IPS-NIHi7 (cell line): ENCODE measurements at regions not wholly inside any gene's neighbourhood (a gene's known extent, or its start where the extent isn't known, plus 50 kb on each side); places are given as distances from the start of the nearest gene placed in this dataset.

ENCODE experiments used
- DNase-seq: peaks from one replicate; pipeline ENCODE4 v3.0.0; 2012; ENCODE audit warnings: mixed read lengths; ENCODE audit errors: extremely low spot score

DNA sequence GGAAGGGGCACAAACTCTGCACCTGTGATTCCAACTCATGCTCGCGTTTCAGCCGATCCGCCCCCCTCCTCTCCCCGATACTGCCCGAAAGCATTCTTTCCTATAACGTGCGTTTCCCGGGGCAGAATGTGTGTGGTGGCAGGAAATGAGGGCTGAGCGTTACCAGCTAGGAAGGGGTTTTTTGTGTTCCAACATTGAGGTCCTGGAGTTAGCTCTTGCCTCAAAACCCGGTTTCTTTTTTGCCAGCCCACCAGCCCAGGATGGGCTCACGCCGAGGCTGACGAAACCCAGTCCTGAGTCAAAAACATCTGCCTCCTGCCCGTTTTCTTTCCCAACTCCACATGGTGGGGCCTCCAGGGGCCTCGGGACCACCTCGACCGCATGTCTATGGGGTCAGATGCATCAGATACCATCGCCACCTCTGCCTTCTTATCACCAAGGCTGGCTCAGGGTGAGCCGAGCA, 113.7 kb upstream of the COPS8 start:
- DNase-seq: no peak

DNA sequence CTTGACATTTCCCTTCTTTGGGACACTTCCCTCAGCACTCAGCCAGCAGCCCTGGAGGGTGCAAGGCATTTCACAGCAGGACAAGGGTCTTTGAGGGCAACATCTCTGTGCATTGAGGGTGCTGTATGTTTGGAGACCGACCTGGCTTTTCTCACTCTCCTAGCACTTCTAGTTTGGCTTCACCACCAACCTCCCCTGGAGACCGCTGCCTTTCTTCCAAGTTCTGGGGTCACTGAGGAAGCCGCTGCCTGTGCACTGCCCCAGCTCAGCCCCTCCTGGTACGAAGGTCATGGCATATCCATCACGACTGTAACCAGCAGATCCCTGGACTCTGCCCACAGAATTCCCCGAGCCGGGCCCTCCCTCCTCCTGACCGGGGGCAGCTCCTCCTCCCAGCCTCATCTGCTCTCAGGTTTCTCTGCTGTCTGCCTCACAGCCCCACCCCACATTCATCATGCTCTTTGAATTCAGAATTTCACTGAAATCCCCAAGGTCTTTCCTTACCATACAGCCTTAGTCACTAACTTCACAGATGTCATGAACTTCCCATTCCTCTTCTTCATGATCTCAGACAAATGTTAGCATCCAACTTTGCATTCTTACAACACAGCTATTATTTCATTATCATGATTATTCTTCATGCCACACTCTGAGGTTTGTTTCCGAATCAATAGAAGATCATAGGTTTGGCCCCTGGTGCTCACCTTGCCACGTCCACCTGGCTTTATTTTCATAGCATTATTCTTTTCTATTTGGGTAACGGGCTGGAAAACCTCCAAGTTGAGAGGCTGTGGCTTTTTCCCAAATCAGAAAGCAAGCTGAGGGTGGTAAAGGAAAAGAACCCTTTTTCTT, 113.0 kb upstream of the COPS8 start:
- DNase-seq: peak; percentile 82

DNA sequence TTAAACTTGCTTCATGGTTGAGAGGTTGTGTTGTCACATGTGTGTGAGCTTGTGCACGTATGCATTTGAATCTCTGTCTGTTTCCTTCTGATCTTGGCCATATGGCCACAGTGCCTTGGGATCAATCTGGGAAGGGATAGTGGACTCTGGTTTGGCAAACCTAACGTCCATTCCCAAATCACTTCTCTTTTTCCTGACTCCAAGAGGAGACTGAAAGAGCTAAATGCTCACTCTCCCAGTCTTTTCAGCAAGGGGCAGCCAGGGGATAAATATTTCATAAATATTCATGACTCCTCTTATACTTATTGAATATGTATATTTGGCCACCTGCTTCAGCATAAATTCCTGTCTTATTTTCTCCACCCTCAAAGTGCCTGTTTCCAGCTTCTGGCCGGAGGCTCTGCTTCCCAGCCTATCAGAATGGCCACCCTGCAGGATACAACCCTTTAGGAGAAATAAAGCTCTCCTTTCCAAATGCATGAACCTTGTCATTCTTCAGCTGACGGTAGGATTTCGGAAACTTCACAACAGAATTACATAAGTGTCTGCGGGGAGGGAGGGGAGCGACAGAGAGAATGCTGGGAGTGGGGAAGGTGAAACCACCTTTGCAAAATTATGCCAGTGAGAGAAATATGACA, 112.2 kb upstream of the COPS8 start:
- no peak for DNase-seq

DNA sequence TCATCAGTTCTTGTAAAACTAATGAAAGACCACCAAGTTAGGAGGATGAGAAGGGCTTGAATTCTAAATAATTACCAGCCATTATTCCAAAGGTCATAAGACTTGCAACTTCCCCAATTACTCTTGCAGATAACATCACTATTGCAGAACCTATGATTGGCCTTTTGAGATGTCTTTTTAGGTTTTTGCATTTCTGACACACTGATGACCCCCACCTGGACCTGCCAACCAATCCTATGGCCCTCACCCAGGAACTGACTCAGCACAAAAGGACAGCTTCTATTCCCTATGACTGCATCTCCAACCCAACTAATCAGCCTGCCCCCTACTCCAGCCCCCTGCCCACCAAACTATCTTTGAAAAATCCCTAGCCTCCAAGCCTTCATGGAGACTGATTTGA, 111.5 kb upstream of the COPS8 start:
- no peak for DNase-seq

DNA sequence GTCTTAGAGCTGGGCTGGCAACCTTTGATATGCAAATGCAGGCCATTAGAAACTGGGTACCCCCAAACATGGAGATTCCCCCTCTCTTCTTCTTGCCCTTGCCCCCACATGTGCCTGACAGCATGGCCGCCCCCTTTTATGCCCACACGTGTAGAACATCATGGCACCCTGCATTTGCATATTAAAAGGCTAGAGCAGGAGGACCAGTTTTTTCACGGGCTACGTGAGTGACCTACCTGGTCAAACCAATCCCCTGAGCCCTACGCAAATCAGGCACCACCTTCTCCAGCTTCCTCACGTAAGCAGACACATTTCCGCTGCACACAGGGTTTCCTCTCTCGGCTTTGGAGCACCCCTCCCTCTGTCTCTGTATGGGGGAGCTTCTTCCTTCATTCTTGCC, 110.9 kb upstream of the COPS8 start:
- DNase-seq: no peak

DNA sequence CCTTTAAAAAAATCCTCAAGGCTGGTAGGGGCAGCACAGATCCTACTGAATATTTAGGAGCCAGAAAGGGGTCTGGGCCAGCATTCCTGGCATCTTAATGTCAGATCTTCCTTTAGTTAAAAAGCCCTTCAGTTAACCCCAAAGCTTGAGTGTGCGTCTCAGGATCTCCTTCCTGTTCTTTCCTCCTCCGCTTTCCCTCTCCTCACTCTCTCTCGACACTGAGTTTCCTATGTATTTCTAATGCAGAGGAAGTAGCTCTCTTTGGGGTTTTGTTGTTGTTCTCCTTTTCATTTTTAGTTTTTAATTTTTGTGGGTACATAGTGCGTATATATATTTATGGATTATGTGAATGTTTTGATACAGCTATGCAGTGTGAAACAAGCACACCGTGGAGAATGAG, 109.9 kb upstream of the COPS8 start:
- no peak for DNase-seq

DNA sequence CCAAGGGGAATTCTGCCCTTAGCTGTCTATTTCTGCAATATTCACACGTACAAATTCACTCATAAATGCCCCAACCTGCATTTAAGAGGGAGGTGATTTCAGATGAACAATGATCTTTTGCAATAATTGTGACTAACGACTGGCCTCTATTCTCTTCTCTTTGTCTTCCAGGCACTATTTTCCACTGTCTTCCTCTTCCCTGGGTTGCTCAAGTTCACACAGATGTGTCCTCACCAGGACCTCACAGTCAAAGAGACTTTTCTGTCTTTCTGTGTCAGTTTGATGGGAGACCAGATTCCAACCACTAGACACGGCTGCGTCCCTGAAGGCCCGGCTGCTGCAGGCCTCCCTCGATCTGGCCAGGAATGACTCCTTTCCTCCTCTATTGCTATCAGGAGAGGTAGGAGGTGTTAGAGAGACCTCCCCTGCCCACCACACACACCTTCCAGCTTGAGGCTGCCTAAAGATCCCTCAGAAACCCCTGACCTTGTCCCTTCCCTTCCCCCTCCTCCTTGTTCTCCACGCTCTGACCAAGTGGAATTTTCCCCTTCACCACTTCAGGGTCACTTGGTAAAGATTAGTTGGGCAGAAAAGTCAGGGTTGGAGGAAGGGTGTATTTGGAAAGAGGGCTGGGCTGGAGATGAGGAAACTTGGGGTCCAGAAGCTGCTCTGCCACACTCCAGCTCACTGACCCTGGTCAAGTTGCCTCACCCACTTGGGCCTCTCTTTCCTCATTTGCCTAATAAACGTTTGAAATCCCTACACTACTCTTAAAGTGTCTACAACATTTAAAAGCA, 109.2 kb upstream of the COPS8 start:
- DNase-seq: no peak

DNA sequence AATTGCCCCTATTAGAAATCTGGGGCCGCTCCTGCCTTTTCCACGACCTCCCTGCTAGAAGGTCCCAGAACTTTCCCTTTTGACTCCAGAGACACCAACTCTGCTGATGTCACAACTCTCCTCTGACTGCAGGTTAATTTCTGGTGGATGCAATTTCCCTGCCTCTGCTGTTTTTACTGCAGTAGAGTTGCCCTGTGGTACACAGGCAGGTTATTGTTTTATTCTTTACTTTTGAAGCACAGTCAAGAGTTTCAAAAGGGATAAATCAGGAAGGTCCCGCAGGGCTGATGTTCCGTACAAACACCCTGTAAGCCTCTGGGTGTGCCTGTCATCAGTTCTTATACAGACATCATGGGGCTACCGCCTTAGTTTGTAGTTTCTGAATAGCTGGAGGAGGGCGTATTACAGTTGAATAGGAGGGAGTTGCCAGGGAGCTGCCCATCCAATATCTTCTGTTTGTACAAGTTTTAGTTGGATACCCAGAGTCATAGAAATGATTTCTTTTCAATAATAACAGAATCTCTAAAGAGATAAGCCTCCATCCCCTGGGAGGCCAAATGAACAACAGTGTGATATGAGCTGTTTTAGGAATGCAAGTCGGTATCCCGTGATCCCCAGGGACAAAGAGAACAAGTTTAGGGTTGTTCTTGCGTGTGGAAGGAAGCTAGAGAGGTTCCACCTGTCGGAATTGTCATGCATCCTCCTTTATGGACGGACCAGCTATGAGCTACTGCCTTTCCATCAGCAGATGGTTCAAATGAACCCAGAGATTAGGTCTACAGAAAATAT, 108.4 kb upstream of the COPS8 start:
- no peak for DNase-seq

DNA sequence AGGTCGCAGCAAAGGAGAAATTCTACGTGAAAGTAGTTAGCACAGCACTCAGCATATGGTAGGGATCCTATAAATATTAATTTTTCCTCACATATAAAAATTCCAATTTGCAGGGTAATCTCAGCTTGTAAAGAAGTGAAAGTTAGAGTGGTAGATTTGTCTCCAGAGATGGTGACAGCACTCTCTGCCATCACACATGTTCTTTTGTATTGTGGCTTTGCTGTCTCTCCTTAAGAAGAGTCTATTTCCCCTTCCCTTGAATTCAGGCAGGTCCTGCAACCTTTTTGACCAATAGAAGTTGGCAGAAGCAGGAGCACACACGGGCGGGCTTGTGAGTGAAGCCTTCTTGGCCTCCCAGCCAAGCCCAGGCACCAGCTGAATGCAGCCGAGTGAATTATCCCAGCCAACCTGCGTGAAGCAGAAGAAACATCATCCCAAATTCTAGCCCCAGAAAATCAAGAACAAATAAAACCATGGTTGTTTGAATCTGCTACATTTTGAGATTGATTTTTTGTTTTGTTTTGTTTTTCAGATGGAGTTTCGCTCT, 107.8 kb upstream of the COPS8 start:
- no peak for DNase-seq

DNA sequence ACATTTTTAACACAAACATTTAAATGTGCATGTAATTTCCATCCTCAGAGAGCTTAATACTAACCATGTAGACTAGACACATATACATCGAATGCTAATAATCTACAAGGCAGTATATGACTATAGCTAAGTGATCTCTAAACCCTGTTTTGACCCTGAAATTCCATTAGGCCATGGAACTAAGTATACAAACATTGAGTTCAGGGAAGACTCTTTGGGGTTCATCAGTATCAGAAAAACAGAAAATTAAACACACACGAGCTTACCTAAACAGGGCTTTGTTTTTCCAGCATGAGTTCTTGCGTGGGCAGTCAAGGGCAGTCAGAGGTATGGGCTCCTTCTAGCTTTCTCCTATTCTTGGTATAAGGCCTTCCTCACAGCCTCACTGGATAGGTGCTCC, 106.0 kb upstream of the COPS8 start:
- DNase-seq: no peak

DNA sequence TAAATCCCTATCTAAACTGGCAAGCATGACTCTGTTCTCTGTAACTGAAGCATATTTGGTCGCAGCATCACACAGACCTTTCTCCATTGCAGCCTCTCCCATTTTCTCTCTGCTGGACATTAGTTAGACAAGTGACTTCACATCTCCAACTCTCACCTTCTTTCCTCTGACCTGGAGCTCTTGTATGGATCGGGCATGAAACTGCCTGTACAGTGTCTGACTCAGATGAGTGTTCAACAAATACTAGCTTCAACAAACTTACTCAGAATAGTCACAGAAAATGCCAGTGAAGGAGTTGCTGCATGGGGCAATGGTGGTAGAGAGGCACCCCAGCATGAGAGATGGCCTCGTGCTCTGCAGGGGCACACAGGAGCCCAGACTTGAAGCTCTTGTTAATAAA, 104.7 kb upstream of the COPS8 start:
- no peak for DNase-seq

DNA sequence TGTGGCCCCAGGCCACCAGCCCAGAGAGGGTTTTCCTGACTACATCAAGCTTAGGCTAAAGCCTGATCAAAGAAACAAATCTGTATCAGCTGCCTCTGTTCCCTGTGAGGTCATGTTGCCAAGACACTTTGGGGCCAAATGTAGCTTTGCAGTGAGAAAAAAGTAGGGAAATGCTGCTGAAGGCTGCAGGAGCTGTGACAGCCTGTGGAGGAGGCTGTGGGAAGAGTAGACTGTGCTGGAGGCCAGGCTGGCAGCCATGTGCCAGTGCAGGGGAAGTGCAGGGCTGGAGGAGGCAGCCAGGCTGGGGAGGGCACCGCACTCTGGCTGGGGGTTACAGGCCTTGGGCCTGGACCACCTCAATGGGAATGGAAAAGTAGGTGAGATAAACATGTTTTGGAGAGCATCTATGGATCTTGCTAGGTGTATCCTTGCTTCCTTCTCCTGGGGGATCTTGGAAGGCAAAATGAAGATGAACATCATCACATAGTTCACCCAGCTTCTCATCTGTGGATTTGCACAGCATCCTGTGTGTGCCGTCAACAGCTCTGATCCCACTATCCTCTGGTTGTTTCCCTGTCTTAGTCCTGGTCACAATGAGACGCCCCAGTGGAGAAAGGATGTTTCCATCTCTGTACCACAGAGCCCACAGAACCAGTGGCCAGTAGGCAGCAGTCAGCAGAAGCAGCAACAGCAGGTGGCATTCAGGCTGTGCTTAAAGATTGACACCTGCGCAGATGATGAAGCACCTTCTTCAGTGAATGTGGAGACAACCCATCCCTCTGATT, 103.8 kb upstream of the COPS8 start:
- no peak for DNase-seq

DNA sequence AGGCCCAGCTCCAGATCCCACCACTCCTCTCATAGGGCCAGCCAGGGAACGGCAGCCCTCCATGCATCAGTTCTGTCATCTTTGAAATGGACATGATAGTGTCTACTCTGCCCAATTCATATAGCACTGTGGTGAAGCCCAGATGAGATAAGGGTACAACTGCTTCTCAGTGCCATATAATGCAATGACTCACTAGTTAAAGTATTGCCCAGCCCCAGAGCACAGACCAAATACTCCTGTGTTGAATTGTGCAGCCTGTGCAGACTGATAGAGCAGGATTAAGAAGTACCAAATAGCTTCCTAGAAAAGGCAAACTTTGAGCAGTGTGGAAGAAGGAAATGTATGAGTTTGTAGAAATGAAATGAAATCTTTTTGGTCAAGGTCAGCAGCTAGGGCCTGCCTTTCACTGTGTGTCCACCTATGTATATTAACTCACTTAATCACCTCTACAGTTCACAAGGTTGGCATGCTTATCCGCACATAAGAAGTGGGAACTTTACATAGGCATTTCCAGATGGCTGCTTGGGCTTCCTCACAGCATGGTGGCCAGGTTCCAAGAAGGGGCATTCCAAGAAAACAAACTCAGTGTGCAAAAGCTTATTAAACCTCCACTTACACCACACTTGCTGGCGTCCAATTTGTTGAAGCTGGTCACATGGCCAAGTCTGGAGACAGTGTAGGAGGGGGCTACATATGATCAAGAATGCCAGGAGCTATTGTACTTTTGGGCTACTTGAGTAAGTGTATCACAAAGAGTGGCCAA, 102.8 kb upstream of the COPS8 start:
- no peak for DNase-seq

DNA sequence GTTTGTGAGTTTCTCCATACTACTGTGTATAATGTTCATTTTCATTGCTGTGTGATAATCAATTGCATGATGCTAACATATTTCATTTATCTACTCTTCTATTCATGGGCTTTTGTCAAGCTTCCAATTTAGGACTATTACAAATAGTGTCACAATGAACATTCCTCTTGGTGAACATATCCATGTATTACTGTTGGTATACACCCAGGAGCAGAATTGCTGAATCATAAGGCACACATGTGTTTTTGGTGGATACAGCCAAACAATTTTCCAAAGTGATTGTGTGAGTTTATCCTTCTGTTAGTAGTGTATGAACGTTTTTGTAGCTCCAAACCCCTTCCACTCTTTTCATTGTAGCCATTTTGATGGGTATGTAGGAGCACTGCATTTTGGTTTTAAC, 101.6 kb upstream of the COPS8 start:
- no peak for DNase-seq

DNA sequence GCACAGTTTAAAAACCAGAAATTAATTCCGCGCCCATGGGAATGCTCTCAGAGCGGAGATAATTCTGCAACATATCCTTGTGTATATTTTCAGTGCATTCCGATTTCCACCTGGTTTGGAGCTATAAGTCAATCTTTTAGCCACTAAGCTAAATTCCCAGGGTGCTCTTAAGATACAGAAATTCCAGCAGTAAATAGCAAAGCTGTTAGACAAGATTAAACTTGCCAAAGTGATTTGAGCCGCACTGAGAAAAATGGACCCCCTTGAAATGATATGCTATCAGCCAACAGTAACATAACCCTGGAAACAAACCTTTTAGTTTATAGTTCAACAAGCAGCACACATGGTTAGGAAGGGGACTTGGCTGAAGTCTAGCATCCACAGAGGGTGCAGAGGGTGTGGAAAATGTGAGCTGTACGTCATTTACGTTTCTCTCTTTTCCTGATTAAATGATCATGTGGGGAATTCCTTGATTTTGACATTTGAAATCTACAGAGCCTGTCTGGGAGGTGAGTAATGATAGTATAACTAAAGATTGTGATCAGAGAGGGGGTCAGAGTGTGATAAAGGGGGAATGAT, 99.8 kb upstream of the COPS8 start:
- DNase-seq: no peak

DNA sequence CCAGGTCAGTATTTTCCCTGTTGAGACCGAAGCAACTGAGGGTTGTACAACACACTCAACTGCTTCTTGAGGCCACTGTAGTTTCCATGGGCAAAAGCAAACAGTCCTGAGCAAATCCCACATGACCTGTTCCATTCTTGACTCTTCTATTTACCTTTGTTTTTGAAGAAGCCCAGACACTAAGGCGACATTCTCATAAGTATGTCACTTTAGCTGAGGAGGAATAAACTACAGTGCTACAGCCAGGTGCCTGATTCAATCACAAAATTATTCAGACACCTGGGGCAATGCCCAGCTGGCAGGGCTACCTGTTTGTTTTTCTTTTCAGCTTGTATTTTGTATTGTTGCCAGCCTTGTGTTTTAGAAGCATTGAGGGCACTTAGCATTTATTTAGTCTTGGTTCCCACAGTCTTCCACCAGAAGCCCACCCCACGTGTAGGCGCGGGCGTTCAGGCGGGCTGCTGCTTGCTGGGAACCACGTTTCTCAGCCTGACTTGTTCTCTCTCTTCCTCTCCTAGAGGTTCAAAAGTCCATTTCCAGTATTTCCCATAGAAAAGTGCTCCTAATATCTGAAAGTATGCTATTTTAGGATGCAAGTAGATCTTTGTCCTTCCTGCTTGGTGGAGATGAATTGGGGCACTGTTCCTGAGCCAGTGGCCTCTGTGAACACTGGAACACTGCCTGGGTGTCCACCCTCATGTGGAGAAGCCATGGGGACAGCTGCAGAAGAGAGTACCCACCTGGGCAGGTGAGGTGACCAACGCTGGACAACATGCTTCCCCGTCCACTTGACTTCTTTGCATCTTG, 99.0 kb upstream of the COPS8 start:
- DNase-seq: no peak

DNA sequence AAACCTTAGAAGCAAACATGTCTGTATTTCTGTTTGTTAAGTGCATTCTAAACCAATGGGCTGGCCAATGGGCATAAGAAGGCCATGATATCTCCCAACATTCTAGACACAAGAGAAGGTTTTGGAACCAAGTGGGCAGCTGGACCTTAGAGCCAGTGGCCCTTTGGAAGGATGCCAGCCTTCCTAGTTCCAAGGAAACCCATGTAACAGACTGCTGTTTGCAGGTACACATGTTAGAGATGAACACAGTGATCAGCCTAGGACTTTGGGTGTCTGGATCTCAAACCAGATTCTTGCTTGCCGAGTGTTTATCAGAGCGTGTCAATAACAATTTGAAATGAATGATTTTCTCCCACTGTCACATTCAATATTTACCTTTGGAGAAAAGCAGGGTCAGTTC, 97.5 kb upstream of the COPS8 start:
- DNase-seq: no peak

DNA sequence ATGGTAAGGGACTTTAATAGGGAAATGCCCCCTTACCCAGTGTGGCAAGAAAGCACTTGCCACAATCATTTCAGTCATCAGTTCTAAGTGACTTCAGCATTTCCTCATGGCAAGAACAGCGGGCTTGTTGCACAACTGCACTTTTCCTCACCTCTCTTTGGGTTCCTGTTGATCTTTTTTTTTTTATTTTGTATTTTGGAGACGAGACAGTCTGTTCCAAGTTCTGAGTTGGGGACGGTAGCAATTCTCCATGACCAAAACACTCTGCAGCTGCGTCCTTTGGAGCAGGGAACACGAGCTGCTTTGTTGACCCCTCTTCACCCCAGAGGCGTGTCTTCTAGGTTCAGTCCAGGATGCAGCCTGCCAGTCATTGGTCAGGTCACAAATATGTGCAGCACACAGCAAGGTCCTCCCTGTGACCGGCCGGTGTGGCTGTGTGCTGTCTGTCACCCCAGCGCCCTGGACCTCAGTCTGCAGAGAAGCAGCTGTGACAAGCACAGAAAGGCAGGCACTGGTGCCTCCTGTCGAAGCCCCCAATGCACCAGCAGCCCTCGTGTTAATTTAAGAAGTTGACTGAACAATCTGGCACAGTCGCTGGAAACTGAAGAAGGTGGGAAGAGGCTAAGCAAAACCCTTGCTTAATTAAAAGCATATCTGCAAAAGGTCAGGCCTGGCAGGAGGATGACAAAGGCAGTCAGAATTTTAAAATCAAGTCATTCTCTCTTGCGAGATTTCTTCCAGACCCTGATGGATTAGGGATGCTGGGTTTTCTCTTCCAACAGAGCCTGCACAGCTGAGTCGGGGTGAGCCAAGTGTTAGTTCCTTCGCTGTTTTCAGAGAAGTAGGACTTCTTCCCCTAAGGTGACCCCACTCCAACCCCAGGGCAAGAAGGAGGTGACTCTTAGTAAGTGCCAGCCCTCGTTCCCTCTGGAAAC, 96.7 kb upstream of the COPS8 start:
- DNase-seq: no peak
